ENCODE measurements at regions not wholly inside any gene's neighbourhood (a gene's known extent, or its start where the extent isn't known, plus 50 kb on each side); places are given as distances from the start of the nearest gene placed in this dataset.

DNA sequence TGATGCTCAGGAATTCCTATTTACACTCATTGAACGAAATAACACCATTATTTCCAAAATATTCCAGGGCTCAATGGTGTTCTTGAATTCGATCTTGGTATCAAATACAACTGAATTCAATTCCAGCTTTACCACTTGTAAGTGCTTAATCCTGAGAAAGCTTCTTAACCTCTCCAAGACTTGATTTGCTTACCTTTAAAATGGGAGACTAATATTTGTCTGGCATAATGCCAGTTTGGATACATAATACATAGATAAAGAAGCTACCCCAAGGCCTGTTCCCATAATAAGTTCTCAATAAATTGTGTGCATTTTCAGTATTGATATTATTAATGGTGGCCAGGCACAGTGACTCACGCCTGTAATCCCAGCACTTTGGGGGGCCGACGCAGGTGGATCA lies 368.9 kb upstream of the MAF start:
- H3K9me3 ChIP-seq (ENCODE audit: control insufficient read depth, insufficient read depth, low read length), result no peaks in the 10 kb centered on the region
- intact Hi-C loops (cut with micrococcal nuclease), result no loop called here
- no peaks in the 10 kb centered on the region for H3K36me3 Mint-ChIP-seq
- H3K9me3 Mint-ChIP-seq, result no peaks in the 10 kb centered on the region
- ATAC-seq (no peak), DNase-seq (no peak)
- H3K4me3 Mint-ChIP-seq, result no peak overlapping the region
- H3K36me3 ChIP-seq (ENCODE audit: control insufficient read depth, insufficient read depth, low read length), result no peaks in the 10 kb centered on the region
- H3K27me3 Mint-ChIP-seq (ENCODE audit: low read depth in 2 of 2), result peaks cover under 1 to 2% of the 10 kb centered on the region in 2 donors
- H3K4me1 ChIP-seq (ENCODE audit: control insufficient read depth, insufficient read depth, low read length), result no peaks in the 10 kb centered on the region
- 97% methylated on average over 5 of the region's 5 CpGs for WGBS (ENCODE audit: insufficient coverage)
- no peaks in the 10 kb centered on the region for H3K27me3 ChIP-seq (ENCODE audit: control insufficient read depth, insufficient read depth, low read length)
- TF ChIP-seq CTCF (IDR thresholded peaks at IDR 0.05), result no peak
- H3K4me1 Mint-ChIP-seq, result no peaks in the 10 kb centered on the region
- no peak overlapping the region for H3K4me3 ChIP-seq (ENCODE audit: low read length)
- H3K27ac ChIP-seq (ENCODE audit: low read length), result no peak overlapping the region
- no peak overlapping the region for H3K27ac Mint-ChIP-seq

GRCh38 chr16:79966226-79966625 lies 365.7 kb upstream of the MAF start:
- TF ChIP-seq CTCF (IDR thresholded peaks at IDR 0.05), result no peak
- WGBS (ENCODE audit: insufficient coverage), result 68% methylated on average over 2 of the region's 2 CpGs
- DNase-seq, result no peak

GRCh38 chr16:79965718-79966117 lies 365.2 kb upstream of the MAF start:
- peaks cover 13% of the 10 kb centered on the region in 2 donors for H3K27me3 Mint-ChIP-seq (ENCODE audit: low read depth in 2 of 2)
- peaks cover 0 to 2% of the 10 kb centered on the region in 2 donors for H3K9me3 Mint-ChIP-seq
- DNase-seq (no peak), ATAC-seq (no peak)
- H3K4me1 Mint-ChIP-seq, result no peaks in the 10 kb centered on the region
- Histone ChIP-seq H3K36me3 (ENCODE audit: control insufficient read depth, insufficient read depth, low read length) (no peaks in the 10 kb centered on the region), H3K4me1 (ENCODE audit: control insufficient read depth, insufficient read depth, low read length) (no peaks in the 10 kb centered on the region), H3K9me3 (ENCODE audit: control insufficient read depth, insufficient read depth, low read length) (no peaks in the 10 kb centered on the region), H3K27me3 (ENCODE audit: control insufficient read depth, insufficient read depth, low read length) (no peaks in the 10 kb centered on the region), H3K27ac (ENCODE audit: low read length) (no peak overlapping the region), H3K4me3 (ENCODE audit: low read length) (no peak overlapping the region)
- TF ChIP-seq CTCF (IDR thresholded peaks at IDR 0.05), result no peak
- no peak overlapping the region for H3K27ac Mint-ChIP-seq
- H3K36me3 Mint-ChIP-seq, result no peaks in the 10 kb centered on the region
- no peak overlapping the region for H3K4me3 Mint-ChIP-seq
- intact Hi-C loops (cut with micrococcal nuclease), result no loop called here
- 93% methylated on average over 3 of the region's 3 CpGs for WGBS (ENCODE audit: insufficient coverage)

More at GRCh38 chr16:79966226-79966625, 365.7 kb upstream of the MAF start:
- no peak overlapping the region for H3K4me3 Mint-ChIP-seq
- no peaks in the 10 kb centered on the region for H3K9me3 ChIP-seq (ENCODE audit: control insufficient read depth, insufficient read depth, low read length)
- H3K27me3 Mint-ChIP-seq (ENCODE audit: low read depth in 2 of 2), result peaks cover 8 to 10% of the 10 kb centered on the region in 2 donors
- intact Hi-C loops (cut with micrococcal nuclease), result no loop called here
- no peak for ATAC-seq
- no peaks in the 10 kb centered on the region for H3K4me1 ChIP-seq (ENCODE audit: control insufficient read depth, insufficient read depth, low read length)
- no peaks in the 10 kb centered on the region for H3K27me3 ChIP-seq (ENCODE audit: control insufficient read depth, insufficient read depth, low read length)
- H3K36me3 ChIP-seq (ENCODE audit: control insufficient read depth, insufficient read depth, low read length), result no peaks in the 10 kb centered on the region
- H3K4me3 ChIP-seq (ENCODE audit: low read length), result no peak overlapping the region
- H3K36me3 Mint-ChIP-seq, result no peaks in the 10 kb centered on the region
- H3K4me1 Mint-ChIP-seq, result no peaks in the 10 kb centered on the region
- H3K27ac ChIP-seq (ENCODE audit: low read length), result no peak overlapping the region
- no peak overlapping the region for H3K27ac Mint-ChIP-seq
- peaks cover 0 to 2% of the 10 kb centered on the region in 2 donors for H3K9me3 Mint-ChIP-seq

DNA sequence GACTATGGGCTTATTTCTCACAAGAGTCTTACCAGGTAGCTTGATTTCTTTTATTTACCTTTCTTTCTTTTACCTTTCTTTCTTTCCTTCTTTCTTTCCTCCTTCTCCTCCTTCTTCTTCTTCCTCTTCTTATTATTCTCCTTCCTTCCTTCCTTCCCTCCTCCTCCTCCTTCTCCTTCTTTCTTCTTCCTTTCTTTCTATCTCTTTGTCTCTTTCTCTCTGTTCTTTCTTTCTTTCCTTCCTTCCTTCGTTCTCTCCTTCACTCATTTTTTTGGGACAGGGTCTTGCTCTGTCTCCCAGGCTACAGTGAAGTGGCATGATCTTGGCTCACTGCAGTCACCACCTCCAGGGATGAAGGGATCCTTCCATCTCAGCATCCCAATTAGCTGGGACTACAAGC lies 363.6 kb upstream of the MAF start:
- no peaks in the 10 kb centered on the region for H3K9me3 ChIP-seq (ENCODE audit: control insufficient read depth, insufficient read depth, low read length)
- peaks cover 16 to 19% of the 10 kb centered on the region in 2 donors for H3K27me3 Mint-ChIP-seq (ENCODE audit: low read depth in 2 of 2)
- H3K27ac ChIP-seq (ENCODE audit: low read length), result no peak overlapping the region
- TF ChIP-seq CTCF (IDR thresholded peaks at IDR 0.05), result no peak
- no peaks in the 10 kb centered on the region for H3K4me1 ChIP-seq (ENCODE audit: control insufficient read depth, insufficient read depth, low read length)
- 22% methylated on average over 1 of the region's 1 CpG for WGBS (ENCODE audit: insufficient coverage)
- H3K9me3 Mint-ChIP-seq, result peaks cover 2% of the 10 kb centered on the region in 2 donors
- DNase-seq (no peak), ATAC-seq (no peak)
- no peak overlapping the region for H3K4me3 ChIP-seq (ENCODE audit: low read length)
- H3K27ac Mint-ChIP-seq, result no peak overlapping the region
- intact Hi-C loops (cut with micrococcal nuclease), result no loop called here
- no peaks in the 10 kb centered on the region for H3K4me1 Mint-ChIP-seq
- H3K36me3 Mint-ChIP-seq, result no peaks in the 10 kb centered on the region
- H3K4me3 Mint-ChIP-seq, result no peak overlapping the region
- no peaks in the 10 kb centered on the region for H3K27me3 ChIP-seq (ENCODE audit: control insufficient read depth, insufficient read depth, low read length)
- no peaks in the 10 kb centered on the region for H3K36me3 ChIP-seq (ENCODE audit: control insufficient read depth, insufficient read depth, low read length)
